ENCODE measurements at regions not wholly inside any gene's neighbourhood (a gene's known extent, or its start where the extent isn't known, plus 50 kb on each side); places are given as distances from the start of the nearest gene placed in this dataset.

DNA sequence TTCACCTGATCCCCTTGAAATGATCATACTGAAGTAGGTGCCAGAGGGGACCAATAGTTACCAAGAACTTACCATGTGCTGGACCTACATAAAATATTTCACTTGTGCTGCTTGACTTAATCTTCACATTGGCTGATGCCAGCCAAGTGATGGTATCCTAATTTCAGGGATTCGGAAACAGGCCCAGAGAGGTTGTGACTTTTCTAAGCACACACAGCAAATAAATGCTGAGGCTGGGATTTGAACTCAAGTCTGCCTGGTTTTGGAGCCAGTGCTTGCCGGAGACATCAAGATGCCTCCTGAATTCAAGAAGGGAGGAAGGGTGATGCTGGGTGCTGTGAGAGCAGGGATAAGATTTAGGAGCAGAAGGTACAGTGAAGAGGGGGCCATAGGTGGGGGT lies 173.5 kb upstream of the LHX5 start:
- Histone ChIP-seq H3K4me3 (no peak overlapping the region), H3K27me3 (peaks cover 0 to 93% (median 83%) of the 10 kb centered on the region in 7 donors), H3K9me3 (no peaks in the 10 kb centered on the region), H3K4me1 (no peaks in the 10 kb centered on the region), H3K27ac (no peak overlapping the region), H3K36me3 (no peaks in the 10 kb centered on the region)
- no peak for DNase-seq
- intact Hi-C loops (cut with DNase I), result no loop called here
- no peak for ATAC-seq
- WGBS, 2 donors, result 60 to 80% methylated on average over 2 of the region's 2 CpGs
- TF ChIP-seq, protein P1, sequence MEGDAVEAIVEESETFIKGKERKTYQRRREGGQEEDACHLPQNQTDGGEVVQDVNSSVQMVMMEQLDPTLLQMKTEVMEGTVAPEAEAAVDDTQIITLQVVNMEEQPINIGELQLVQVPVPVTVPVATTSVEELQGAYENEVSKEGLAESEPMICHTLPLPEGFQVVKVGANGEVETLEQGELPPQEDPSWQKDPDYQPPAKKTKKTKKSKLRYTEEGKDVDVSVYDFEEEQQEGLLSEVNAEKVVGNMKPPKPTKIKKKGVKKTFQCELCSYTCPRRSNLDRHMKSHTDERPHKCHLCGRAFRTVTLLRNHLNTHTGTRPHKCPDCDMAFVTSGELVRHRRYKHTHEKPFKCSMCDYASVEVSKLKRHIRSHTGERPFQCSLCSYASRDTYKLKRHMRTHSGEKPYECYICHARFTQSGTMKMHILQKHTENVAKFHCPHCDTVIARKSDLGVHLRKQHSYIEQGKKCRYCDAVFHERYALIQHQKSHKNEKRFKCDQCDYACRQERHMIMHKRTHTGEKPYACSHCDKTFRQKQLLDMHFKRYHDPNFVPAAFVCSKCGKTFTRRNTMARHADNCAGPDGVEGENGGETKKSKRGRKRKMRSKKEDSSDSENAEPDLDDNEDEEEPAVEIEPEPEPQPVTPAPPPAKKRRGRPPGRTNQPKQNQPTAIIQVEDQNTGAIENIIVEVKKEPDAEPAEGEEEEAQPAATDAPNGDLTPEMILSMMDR (IDR thresholded peaks at IDR 0.05), result no peak

DNA sequence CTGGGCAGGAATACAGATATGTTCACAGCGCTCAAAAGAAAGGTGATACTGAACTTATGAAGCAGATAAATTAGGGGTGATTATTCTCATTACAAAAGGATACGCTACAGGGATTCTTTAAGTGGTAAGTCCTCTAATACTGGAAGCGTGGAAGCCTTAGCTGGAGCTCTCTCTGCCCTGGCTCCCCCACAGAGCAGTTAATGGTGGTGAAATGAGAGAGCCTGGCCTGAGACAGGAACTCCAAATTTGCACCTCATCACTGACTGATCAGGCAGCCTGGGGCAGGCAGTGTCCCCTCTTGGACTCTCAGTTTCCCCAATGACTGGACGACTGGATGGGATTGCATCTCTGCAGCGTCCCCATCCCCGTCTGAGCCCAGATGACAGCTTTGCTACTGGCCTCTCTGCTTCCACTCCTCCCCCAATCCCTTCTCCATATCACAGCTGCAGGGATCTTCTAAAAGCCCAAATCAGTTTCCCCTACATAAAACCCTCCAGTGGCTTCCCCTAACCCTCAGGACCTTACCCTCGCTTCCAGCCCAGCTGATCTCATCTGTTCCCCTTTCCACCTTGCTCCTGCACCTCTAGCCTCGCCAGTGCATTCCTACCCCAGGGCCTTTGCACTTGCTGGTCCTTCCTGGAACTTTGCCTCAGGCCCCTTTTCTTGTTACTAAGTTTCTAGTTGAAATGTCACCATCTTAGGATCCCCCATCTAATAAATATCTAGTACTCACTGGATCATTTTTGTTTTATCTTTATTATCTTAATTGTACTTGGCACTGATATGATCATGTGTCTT lies 171.7 kb upstream of the LHX5 start:
- H3K4me1 ChIP-seq, result no peaks in the 10 kb centered on the region
- H3K4me3 ChIP-seq, result no peak overlapping the region
- intact Hi-C loops (cut with DNase I), result no loop called here
- TF ChIP-seq, protein P1 (IDR thresholded peaks at IDR 0.05), result no peak
- 32 to 38% methylated on average over 8 of the region's 8 CpGs for WGBS, 2 donors
- H3K9me3 ChIP-seq, result no peaks in the 10 kb centered on the region
- no peak overlapping the region for H3K27ac ChIP-seq
- H3K27me3 ChIP-seq, result peaks cover 0 to 93% (median 84%) of the 10 kb centered on the region in 7 donors
- ATAC-seq (no peak), DNase-seq (no peak)
- H3K36me3 ChIP-seq, result no peaks in the 10 kb centered on the region

DNA sequence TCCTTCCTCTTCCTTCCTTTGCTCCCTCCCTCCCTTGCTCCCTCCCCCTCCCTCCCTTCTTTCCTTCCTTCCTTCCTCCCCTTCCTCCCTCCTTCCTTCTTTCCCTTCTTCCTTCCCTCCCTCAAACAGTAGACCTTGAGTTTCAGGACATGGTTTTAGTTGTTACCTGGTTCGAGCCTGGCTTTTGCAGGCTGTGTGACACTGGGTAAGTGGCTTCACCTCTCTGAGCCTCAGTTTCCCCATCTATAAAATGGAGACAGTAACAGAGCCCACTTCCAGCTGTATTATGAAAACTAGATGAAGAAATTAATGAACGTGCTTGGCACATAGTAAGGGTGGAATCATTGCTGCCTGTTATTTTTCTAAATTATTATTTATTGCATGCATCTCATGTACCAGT lies 171.0 kb upstream of the LHX5 start:
- H3K4me3 ChIP-seq, result no peak overlapping the region
- no peaks in the 10 kb centered on the region for H3K4me1 ChIP-seq
- no peak overlapping the region for H3K27ac ChIP-seq
- ATAC-seq (no peak), DNase-seq (no peak)
- no peaks in the 10 kb centered on the region for H3K9me3 ChIP-seq
- TF ChIP-seq, protein P1 (IDR thresholded peaks at IDR 0.05), result no peak
- WGBS, 2 donors, result 37 to 58% methylated on average over 2 of the region's 2 CpGs
- intact Hi-C loops (cut with DNase I), result no loop called here
- peaks cover 0 to 93% (median 87%) of the 10 kb centered on the region in 7 donors for H3K27me3 ChIP-seq
- H3K36me3 ChIP-seq, result no peaks in the 10 kb centered on the region

DNA sequence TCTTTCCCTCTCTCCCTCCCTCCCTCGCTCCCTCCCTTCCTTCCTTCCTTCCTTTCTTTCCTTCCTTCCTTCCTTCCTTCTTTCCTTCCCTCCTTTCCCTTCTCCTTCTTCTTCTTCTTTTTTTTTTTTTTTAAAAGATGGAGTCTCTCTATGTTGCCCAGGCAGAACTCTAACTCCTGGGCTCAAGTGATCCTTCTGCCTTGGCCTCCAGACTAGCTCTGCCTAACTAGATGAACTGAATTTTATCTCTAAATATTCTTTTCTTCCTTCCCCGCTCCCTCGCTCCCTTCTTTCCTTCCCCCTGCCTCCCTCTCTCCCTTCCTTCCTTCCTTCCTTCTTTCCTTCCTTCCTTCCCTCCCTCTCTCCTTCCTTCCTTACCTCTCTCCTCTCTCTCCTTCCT lies 170.5 kb upstream of the LHX5 start:
- WGBS, 2 donors, result 62 to 66% methylated on average over 3 of the region's 3 CpGs
- ATAC-seq (no peak), DNase-seq (no peak)
- H3K27me3 ChIP-seq, result peaks cover 0 to 93% (median 89%) of the 10 kb centered on the region in 7 donors
- no peak overlapping the region for H3K4me3 ChIP-seq
- H3K4me1 ChIP-seq, result no peaks in the 10 kb centered on the region
- no peaks in the 10 kb centered on the region for H3K36me3 ChIP-seq
- intact Hi-C loops (cut with DNase I), result no loop called here
- H3K9me3 ChIP-seq, result no peaks in the 10 kb centered on the region
- TF ChIP-seq, protein P1 (IDR thresholded peaks at IDR 0.05), result no peak
- H3K27ac ChIP-seq, result no peak overlapping the region
